HCT116 (cell line): ENCODE measurements at regions not wholly inside any gene's neighbourhood (a gene's known extent, or its start where the extent isn't known, plus 50 kb on each side); places are given as distances from the start of the nearest gene placed in this dataset.

Source experiments
- ATAC-seq: fragments of 200-7000 bp; cut with Tn5 transposase; 2 replicates; pipeline ENCODE4 v1.9.1; 2020; ENCODE audit warnings: mild to moderate bottlenecking, moderate library complexity
- BruUV-seq: library from RNA; stranded (reverse); fragments of 400-500 nt; replicated peaks from 2 replicates; lab custom pipeline; 2021; lab: Mats Ljungman, UMichigan
- CTCF ChIA-PET: fragments of 300-600 bp; sonication (Branson Sonifier 250); formaldehyde crosslinking; loops from one replicate; lab custom pipeline; 2021; ENCODE audit warnings: antibody characterized with exemption; lab: Charles Lee
- POLR2A ChIA-PET: fragments of 300-600, 350-600 bp; sonication (Branson Sonifier 250); formaldehyde crosslinking; loops from one replicate; lab custom pipeline; 2021; ENCODE audit warnings: antibody characterized with exemption; lab: Charles Lee
- RAD21 ChIA-PET, 2 experiments: fragments of 300-600 bp; sonication (Branson Sonifier 250); formaldehyde crosslinking; loops; one replicate each; lab custom pipeline; 2023; ENCODE audit warnings: low total read pairs in 2 of 2; ENCODE audit not compliant: uncharacterized antibody in 2 of 2, unreplicated experiment in 2 of 2, low non-redundant PET in 1 of 2; lab: Charles Lee
- DNase-seq: peaks from one replicate; pipeline ENCODE4 v3.0.0-alpha.2; 2010; ENCODE audit warnings: low read depth, low spot score
- H2AFZ ChIP-seq: fragments of 200-600 bp; shearing (Covaris generic), sonication (generic); 2 replicates; pipeline ENCODE4 v1.6.1; 2017; ENCODE audit warnings: low read depth, mixed run types, mixed read lengths, antibody characterized with exemption, low read length; ENCODE audit not compliant: poor library complexity, severe bottlenecking
- H3K27ac ChIP-seq: 2 replicates; pipeline ENCODE4 v1.5.1; 2012; ENCODE audit warnings: low read depth, low read length
- H3K27me3 ChIP-seq: fragments of 200-600 bp; sonication (generic); 2 replicates; pipeline ENCODE4 v1.6.1; 2016; ENCODE audit warnings: mixed run types, low read length, mixed read lengths; ENCODE audit not compliant: insufficient read depth
- H3K36me3 ChIP-seq, 2 experiments: fragments of 200-500 bp in 1 of 2; fragments of 200-600 bp in 1 of 2; sonication (Bioruptor generic) in 1 of 2; sonication (generic) in 1 of 2; 2 replicates each; pipeline versions ENCODE4 v1.5.1 to v1.6.1; 2014 to 2016; ENCODE audit warnings: low read length in 2 of 2, inconsistent platforms in 1 of 2, mixed read lengths in 1 of 2, mixed run types in 1 of 2; ENCODE audit not compliant: insufficient read depth in 2 of 2, control insufficient read depth in 1 of 2
- H3K4me1 ChIP-seq, 2 experiments: fragments of 200-600 bp in 1 of 2; sonication (generic) in 1 of 2; 2 replicates each; pipeline versions ENCODE4 v1.5.1 to v1.6.1; 2012 to 2017; ENCODE audit warnings: low read length in 2 of 2, inconsistent platforms in 1 of 2, mild to moderate bottlenecking in 1 of 2, mixed read lengths in 1 of 2, mixed run types in 1 of 2, moderate library complexity in 1 of 2; ENCODE audit not compliant: insufficient read depth in 2 of 2, control insufficient read depth in 1 of 2
- H3K4me2 ChIP-seq: fragments of 200-600 bp; sonication (generic); 2 replicates; pipeline ENCODE4 v1.6.1; 2017; ENCODE audit warnings: mixed run types, low read length, mixed read lengths
- H3K4me3 ChIP-seq, 2 experiments: fragments of 200-600 bp in 1 of 2; sonication (generic) in 1 of 2; replicated peaks in 1 of 2; 2 replicates each; pipeline ENCODE4 v1.5.1; 2011 to 2016; ENCODE audit warnings: low read length in 2 of 2, control low read depth in 1 of 2, low read depth in 1 of 2, mild to moderate bottlenecking in 1 of 2, mixed read lengths in 1 of 2, mixed run types in 1 of 2
- H3K79me2 ChIP-seq: fragments of 200-600 bp; sonication (generic); 2 replicates; pipeline ENCODE4 v1.6.1; 2017; ENCODE audit warnings: mild to moderate bottlenecking, mixed run types, low read length, moderate library complexity, mixed read lengths; ENCODE audit not compliant: insufficient read depth
- H3K9ac ChIP-seq: fragments of 200-600 bp; sonication (generic); 2 replicates; pipeline ENCODE4 v1.6.1; 2016; ENCODE audit warnings: low read length, mixed read lengths
- H3K9me2 ChIP-seq: fragments of 200-600 bp; sonication (generic), shearing (Covaris generic); 2 replicates; pipeline ENCODE4 v1.6.1; 2017; ENCODE audit warnings: mixed run types, mild to moderate bottlenecking, moderate library complexity; ENCODE audit not compliant: insufficient read depth
- H3K9me3 ChIP-seq, 2 experiments: fragments of 200-500 bp in 1 of 2; fragments of 200-600 bp in 1 of 2; sonication (Bioruptor generic) in 1 of 2; sonication (generic) in 1 of 2; 2 replicates each; pipeline ENCODE4 v1.6.1; 2014 to 2017; ENCODE audit warnings: low read length in 2 of 2, mixed read lengths in 2 of 2, inconsistent platforms in 1 of 2, low read depth in 1 of 2, mild to moderate bottlenecking in 1 of 2, mixed run types in 1 of 2, moderate library complexity in 1 of 2; ENCODE audit not compliant: control insufficient read depth in 1 of 2, insufficient read depth in 1 of 2
- H4K20me1 ChIP-seq: fragments of 200-600 bp; sonication (generic), shearing (Covaris generic); 2 replicates; pipeline ENCODE4 v1.6.1; 2017; ENCODE audit warnings: mixed run types, mild to moderate bottlenecking, moderate library complexity; ENCODE audit not compliant: insufficient read depth
- CBX3 ChIP-seq: IDR thresholded peaks from 2 replicates; pipeline ENCODE4 v1.6.1; 2012; ENCODE audit warnings: low read depth
- CEBPB ChIP-seq: IDR thresholded peaks from 2 replicates; pipeline ENCODE4 v1.6.1; 2012; ENCODE audit warnings: low read depth
- EGR1 ChIP-seq: IDR thresholded peaks from 2 replicates; pipeline ENCODE4 v1.6.1; 2012; ENCODE audit warnings: low read depth
- EZH2 ChIP-seq: fragments of 200-600 bp; sonication (generic); IDR thresholded peaks from 2 replicates; pipeline ENCODE4 v1.6.1; 2017; ENCODE audit warnings: antibody characterized with exemption, mixed run types
- EZH2phosphoT487 ChIP-seq: fragments of 200-600 bp; IDR thresholded peaks from 2 replicates; pipeline ENCODE4 v1.6.1; 2018; ENCODE audit warnings: antibody characterized with exemption, borderline replicate concordance
- FOSL1 ChIP-seq: IDR thresholded peaks from 2 replicates; pipeline ENCODE4 v1.6.1; 2012; ENCODE audit warnings: low read depth
- JUND ChIP-seq: IDR thresholded peaks from 2 replicates; pipeline ENCODE4 v1.6.1; 2012
- RAD21 ChIP-seq: IDR thresholded peaks from 2 replicates; pipeline ENCODE4 v1.6.1; 2012; ENCODE audit warnings: low read depth, mild to moderate bottlenecking
- SIN3A ChIP-seq: IDR thresholded peaks from 2 replicates; pipeline ENCODE4 v1.6.1; 2012; ENCODE audit warnings: low read depth
- SP1 ChIP-seq: IDR thresholded peaks from 2 replicates; pipeline ENCODE4 v1.6.1; 2012; ENCODE audit warnings: low read depth
- SRF ChIP-seq: IDR thresholded peaks from 2 replicates; pipeline ENCODE4 v1.6.1; 2012; ENCODE audit warnings: low read depth
- TCF7L2 ChIP-seq: IDR thresholded peaks from 2 replicates; pipeline ENCODE4 v1.7.0; 2011; ENCODE audit warnings: borderline replicate concordance, inconsistent platforms; ENCODE audit not compliant: insufficient read depth, insufficient read length; ENCODE audit errors: extremely low read depth
- YY1 ChIP-seq: IDR thresholded peaks from 2 replicates; pipeline ENCODE4 v1.6.1; 2011; ENCODE audit warnings: low read length, low read depth, moderate library complexity, mild to moderate bottlenecking; ENCODE audit not compliant: insufficient replicate concordance; ENCODE audit errors: extremely low read depth
- ZFX ChIP-seq: fragments of 450-650 bp; IDR thresholded peaks from 2 replicates; pipeline ENCODE4 v1.6.1; 2017
- intact Hi-C: fragments of 100-400 bp; cut with micrococcal nuclease; formaldehyde crosslinking; loops from 2 replicates; pipeline ENCODE4 v1.10.0; 2022
- TF ChIP-seq, protein P1 (sequence below): IDR thresholded peaks from 2 replicates; pipeline ENCODE4 v1.6.1; 2012; ENCODE audit warnings: low read depth

DNA sequence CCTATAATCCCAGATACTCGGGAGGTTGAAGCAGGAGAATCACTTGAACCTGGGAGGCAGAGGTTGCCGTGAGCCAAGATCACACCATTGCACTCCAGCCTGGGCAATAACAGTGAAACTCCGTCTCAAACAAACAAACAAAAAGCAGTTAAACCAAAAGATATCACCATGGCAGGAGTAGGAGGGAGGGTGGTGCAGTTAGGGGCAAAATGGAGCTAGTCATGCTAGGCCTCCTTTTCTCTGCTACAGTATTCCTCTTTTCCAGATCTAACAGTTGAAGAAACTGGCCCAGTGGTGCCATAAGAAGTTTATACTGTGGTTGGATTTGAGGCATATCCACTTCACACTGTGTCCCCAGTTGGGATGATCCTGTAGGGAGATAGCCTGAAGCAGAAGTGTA is 261.6 kb downstream of the SKIDA1 start:
- ChIA-PET RAD21 (no interaction called here), POLR2A (no interaction called here), CTCF (no interaction called here)
- H3K4me2 ChIP-seq, result no peak overlapping the region
- no peaks in the 10 kb centered on the region for H4K20me1 ChIP-seq
- intact Hi-C loops, result no loop called here
- H3K9me3 ChIP-seq, result no peaks in the 10 kb centered on the region
- no peak overlapping the region for H2AFZ ChIP-seq
- ATAC-seq (no peak), DNase-seq (no peak)
- H3K4me1 ChIP-seq, result peaks cover 7 to 8% of the 10 kb centered on the region in 2 experiments
- no peaks in the 10 kb centered on the region for H3K27me3 ChIP-seq
- no peak overlapping the region for H3K9ac ChIP-seq
- no peaks in the 10 kb centered on the region for H3K9me2 ChIP-seq
- no peak overlapping the region for H3K27ac ChIP-seq
- no peak overlapping the region for H3K4me3 ChIP-seq
- BruUV-seq, result no TSS peak
- no peaks in the 10 kb centered on the region for H3K36me3 ChIP-seq
- TF ChIP-seq, protein P1, sequence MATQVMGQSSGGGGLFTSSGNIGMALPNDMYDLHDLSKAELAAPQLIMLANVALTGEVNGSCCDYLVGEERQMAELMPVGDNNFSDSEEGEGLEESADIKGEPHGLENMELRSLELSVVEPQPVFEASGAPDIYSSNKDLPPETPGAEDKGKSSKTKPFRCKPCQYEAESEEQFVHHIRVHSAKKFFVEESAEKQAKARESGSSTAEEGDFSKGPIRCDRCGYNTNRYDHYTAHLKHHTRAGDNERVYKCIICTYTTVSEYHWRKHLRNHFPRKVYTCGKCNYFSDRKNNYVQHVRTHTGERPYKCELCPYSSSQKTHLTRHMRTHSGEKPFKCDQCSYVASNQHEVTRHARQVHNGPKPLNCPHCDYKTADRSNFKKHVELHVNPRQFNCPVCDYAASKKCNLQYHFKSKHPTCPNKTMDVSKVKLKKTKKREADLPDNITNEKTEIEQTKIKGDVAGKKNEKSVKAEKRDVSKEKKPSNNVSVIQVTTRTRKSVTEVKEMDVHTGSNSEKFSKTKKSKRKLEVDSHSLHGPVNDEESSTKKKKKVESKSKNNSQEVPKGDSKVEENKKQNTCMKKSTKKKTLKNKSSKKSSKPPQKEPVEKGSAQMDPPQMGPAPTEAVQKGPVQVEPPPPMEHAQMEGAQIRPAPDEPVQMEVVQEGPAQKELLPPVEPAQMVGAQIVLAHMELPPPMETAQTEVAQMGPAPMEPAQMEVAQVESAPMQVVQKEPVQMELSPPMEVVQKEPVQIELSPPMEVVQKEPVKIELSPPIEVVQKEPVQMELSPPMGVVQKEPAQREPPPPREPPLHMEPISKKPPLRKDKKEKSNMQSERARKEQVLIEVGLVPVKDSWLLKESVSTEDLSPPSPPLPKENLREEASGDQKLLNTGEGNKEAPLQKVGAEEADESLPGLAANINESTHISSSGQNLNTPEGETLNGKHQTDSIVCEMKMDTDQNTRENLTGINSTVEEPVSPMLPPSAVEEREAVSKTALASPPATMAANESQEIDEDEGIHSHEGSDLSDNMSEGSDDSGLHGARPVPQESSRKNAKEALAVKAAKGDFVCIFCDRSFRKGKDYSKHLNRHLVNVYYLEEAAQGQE, result no peak
- TF ChIP-seq SIN3A, result no peak
- TF ChIP-seq JUND, result no peak
- no peaks in the 10 kb centered on the region for H3K79me2 ChIP-seq

DNA sequence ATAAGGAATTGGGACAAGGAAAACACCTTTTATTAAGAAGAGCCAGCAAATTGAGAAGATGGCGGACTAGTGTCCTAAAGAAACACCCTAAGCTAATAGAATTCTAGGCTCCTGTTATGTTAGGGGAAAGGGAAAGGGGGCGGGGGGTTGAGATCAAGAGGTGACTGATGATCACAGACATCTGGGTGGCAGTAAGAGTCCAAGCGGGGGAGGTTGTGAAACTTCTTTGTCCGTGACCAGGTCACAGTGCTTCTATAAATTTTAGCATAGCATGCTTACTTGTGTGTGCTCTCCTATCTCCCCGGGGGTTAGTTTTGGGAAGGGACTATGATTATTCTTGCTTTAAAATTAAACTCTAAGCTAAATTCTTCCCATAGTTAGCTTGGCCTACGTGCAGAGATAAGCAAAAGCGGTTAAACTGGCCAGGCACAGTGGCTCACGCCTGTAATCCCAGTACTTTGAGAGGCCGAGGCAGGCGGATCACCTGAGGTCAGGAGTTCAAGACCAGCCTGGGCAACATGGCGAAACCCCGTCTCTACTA is 262.1 kb downstream of the SKIDA1 start:
- no peaks in the 10 kb centered on the region for H3K27me3 ChIP-seq
- ATAC-seq (no peak), DNase-seq (no peak)
- H3K36me3 ChIP-seq, result no peaks in the 10 kb centered on the region
- H3K27ac ChIP-seq, result no peak overlapping the region
- no peaks in the 10 kb centered on the region for H3K9me3 ChIP-seq
- intact Hi-C loops, result no loop called here
- ChIA-PET POLR2A (no interaction called here), RAD21 (no interaction called here), CTCF (no interaction called here)
- no peaks in the 10 kb centered on the region for H3K9me2 ChIP-seq
- H4K20me1 ChIP-seq, result no peaks in the 10 kb centered on the region
- no peak overlapping the region for H3K4me3 ChIP-seq
- peaks cover 7 to 8% of the 10 kb centered on the region in 2 experiments for H3K4me1 ChIP-seq
- no peak overlapping the region for H3K4me2 ChIP-seq
- BruUV-seq, result no TSS peak
- no peaks in the 10 kb centered on the region for H3K79me2 ChIP-seq
- H3K9ac ChIP-seq, result no peak overlapping the region
- no peak overlapping the region for H2AFZ ChIP-seq
- TF ChIP-seq RAD21 (no peak), SRF (no peak), EGR1 (no peak), ZFX (no peak), CBX3 (no peak), TCF7L2 (no peak), EZH2phosphoT487 (no peak), FOSL1 (no peak), SIN3A (no peak), EZH2 (no peak), CEBPB (no peak), JUND (no peak), SP1 (no peak), YY1 (no peak)
- TF ChIP-seq, protein P1, result no peak
